ENCODE measurements at regions not wholly inside any gene's neighbourhood (a gene's known extent, or its start where the extent isn't known, plus 50 kb on each side); places are given as distances from the start of the nearest gene placed in this dataset.

DNA sequence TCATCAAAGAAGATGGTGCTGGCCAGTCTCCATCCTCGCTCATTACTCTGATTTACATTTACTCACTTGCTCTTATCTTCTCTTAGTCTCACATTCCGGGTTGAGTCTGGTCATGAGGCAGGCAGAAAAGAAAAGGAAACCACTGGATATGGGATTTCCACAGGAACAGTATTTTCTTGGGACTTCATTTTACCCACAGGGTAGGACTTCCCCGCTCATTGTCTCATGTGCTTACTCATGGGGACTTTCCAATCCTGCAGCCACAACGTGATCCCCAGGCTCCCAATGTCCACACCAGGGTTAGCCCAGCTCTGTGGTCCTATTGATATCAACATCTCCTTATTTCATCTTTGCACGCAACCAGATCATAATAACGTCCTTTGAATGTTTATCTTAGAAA, 373.8 kb downstream of the TMEM182 start:
- no peak for TF ChIP-seq CTCF (conservative IDR thresholded peaks at IDR 0.05; ENCODE audit: low read depth, low read length)
- no peak for TF ChIP-seq EZH2 (IDR thresholded peaks at IDR 0.05; ENCODE audit: borderline replicate concordance, low read depth, low read length, poor library complexity, severe bottlenecking)
- intact Hi-C loops (cut with micrococcal nuclease; ENCODE audit: unreplicated experiment) = no loop called here
- ChIA-PET POLR2A (ENCODE audit: low non-redundant PET) (no interaction called here), CTCF (no interaction called here)
- BruUV-seq (replicated peaks) = no TSS peak
- DNase-seq (ENCODE audit: low spot score) = no peak
- Histone ChIP-seq H3K4me3 (ENCODE audit: low read depth, low read length, poor library complexity, severe bottlenecking) (no peak overlapping the region), H3K4me1 (ENCODE audit: insufficient read depth, low read length, poor library complexity, severe bottlenecking) (no peaks in the 10 kb centered on the region), H3K27ac (ENCODE audit: low read depth, low read length, poor library complexity, severe bottlenecking) (no peak overlapping the region), H3K27me3 (replicated peaks; ENCODE audit: insufficient read depth, low read depth, low read length, poor library complexity) (no peaks in the 10 kb centered on the region), H3K36me3 (ENCODE audit: insufficient read depth, low read length, poor library complexity, severe bottlenecking) (no peaks in the 10 kb centered on the region), H3K9me3 (ENCODE audit: low read depth, low read length, poor library complexity, severe bottlenecking) (peaks cover 21% of the 10 kb centered on the region)

DNA sequence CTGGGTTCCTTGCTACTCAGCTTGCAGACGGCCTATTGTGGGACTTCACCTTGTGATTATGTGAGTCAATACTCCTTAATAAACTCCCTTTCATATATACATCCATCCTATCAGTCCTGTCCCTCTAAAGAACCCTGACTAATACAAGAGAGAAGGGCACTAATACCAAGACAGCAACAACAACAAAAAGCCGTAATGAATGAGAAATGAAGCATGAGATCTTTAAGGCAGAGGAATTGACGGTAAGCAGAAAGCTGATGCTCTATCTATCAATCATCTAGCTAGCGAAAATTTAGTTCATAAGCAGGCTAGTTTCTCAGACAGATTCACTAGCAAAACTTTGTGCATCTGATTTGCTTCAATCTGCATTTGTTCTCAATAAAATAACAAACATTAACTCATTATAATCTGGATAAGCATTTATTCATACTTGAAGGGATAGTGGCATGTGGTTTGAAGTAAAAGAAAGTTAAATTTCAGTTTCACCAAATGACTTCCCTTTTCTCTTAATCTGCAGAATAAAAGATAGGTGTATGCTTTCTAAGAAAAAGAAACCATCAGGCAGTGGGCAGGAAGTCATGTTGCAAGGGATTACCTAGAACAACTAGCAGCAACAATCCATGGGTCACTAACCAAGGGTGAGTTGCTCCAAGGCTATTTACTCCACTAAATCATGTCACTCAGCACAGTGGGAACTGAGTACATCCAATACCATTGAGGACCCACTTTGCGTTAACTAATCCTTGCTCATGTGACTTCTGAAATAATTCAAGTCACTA, 376.5 kb downstream of the TMEM182 start:
- intact Hi-C loops (cut with micrococcal nuclease; ENCODE audit: unreplicated experiment) = no loop called here
- BruUV-seq (replicated peaks) = no TSS peak
- CTCF ChIA-PET = no interaction called here

DNA sequence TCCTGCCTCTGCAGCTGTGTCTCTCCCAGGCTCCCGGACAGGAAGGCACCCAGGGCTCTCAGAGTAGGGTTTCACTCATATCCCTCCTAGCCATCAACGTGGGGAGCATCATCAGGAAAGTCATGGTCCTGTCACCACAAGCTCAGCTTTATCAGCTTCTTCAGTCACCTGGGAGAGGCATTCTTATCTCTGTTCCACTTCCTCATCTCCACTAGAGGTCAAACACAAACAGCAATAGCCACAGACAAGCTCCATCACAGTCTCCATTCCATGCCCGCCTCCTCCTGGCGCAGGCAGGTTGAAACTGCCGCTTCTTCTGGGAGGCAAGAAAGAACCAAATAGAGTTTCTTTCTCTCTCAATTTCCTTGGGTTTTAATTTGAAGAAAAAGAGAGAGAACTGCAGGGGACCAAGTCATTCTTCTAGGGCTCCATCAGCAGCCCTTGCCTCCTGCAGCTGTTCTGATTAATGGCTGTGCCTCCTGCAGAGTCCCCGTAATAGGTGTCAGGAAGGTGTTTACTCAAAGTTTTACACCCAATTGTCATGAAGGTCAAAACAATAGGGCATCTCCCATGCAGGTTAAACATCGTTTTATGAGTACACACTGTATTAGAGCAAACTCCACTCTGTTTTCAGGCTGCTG, 377.9 kb downstream of the TMEM182 start:
- H3K4me1 ChIP-seq (ENCODE audit: insufficient read depth, low read length, poor library complexity, severe bottlenecking) = no peaks in the 10 kb centered on the region
- no peaks in the 10 kb centered on the region for H3K36me3 ChIP-seq (ENCODE audit: insufficient read depth, low read length, poor library complexity, severe bottlenecking)
- H3K4me3 ChIP-seq (ENCODE audit: low read depth, low read length, poor library complexity, severe bottlenecking) = no peak overlapping the region
- no peak for TF ChIP-seq EZH2 (IDR thresholded peaks at IDR 0.05; ENCODE audit: borderline replicate concordance, low read depth, low read length, poor library complexity, severe bottlenecking)
- no peak for TF ChIP-seq CTCF (conservative IDR thresholded peaks at IDR 0.05; ENCODE audit: low read depth, low read length)
- H3K27me3 ChIP-seq (replicated peaks; ENCODE audit: insufficient read depth, low read depth, low read length, poor library complexity) = no peaks in the 10 kb centered on the region
- CTCF ChIA-PET = no interaction called here
- POLR2A ChIA-PET (ENCODE audit: low non-redundant PET) = no interaction called here
- no peak overlapping the region for H3K27ac ChIP-seq (ENCODE audit: low read depth, low read length, poor library complexity, severe bottlenecking)
- H3K9me3 ChIP-seq (ENCODE audit: low read depth, low read length, poor library complexity, severe bottlenecking) = peaks cover 11% of the 10 kb centered on the region
- intact Hi-C loops (cut with micrococcal nuclease; ENCODE audit: unreplicated experiment) = no loop called here
- DNase-seq (ENCODE audit: low spot score) = no peak
- BruUV-seq (replicated peaks) = no TSS peak

More for the DNA sequence above, 376.5 kb downstream of the TMEM182 start:
- Histone ChIP-seq H3K27ac (ENCODE audit: low read depth, low read length, poor library complexity, severe bottlenecking) (no peak overlapping the region), H3K27me3 (replicated peaks; ENCODE audit: insufficient read depth, low read depth, low read length, poor library complexity) (no peaks in the 10 kb centered on the region), H3K9me3 (ENCODE audit: low read depth, low read length, poor library complexity, severe bottlenecking) (peaks cover 15% of the 10 kb centered on the region), H3K36me3 (ENCODE audit: insufficient read depth, low read length, poor library complexity, severe bottlenecking) (no peaks in the 10 kb centered on the region), H3K4me1 (ENCODE audit: insufficient read depth, low read length, poor library complexity, severe bottlenecking) (no peaks in the 10 kb centered on the region), H3K4me3 (ENCODE audit: low read depth, low read length, poor library complexity, severe bottlenecking) (no peak overlapping the region)
- POLR2A ChIA-PET (ENCODE audit: low non-redundant PET) = no interaction called here
- no peak for DNase-seq (ENCODE audit: low spot score)
- TF ChIP-seq EZH2 (IDR thresholded peaks at IDR 0.05; ENCODE audit: borderline replicate concordance, low read depth, low read length, poor library complexity, severe bottlenecking) (no peak), CTCF (conservative IDR thresholded peaks at IDR 0.05; ENCODE audit: low read depth, low read length) (no peak)
